Epithelial cell of esophagus (primary cell): ENCODE measurements at regions not wholly inside any gene's neighbourhood (a gene's known extent, or its start where the extent isn't known, plus 50 kb on each side); places are given as distances from the start of the nearest gene placed in this dataset.

Experiments used
- DNase-seq: peaks from one replicate; pipeline ENCODE4 v3.0.0; 2010; ENCODE audit warnings: low read depth
- H3K4me3 ChIP-seq: 2 replicates; pipeline ENCODE4 v1.5.1; 2011; ENCODE audit warnings: mild to moderate bottlenecking, low read length, control low read depth
- TF ChIP-seq, protein P1 (sequence below): IDR thresholded peaks from 2 replicates; pipeline ENCODE4 v1.5.1; 2011; ENCODE audit warnings: low read depth, mild to moderate bottlenecking, low read length, control low read depth, inconsistent platforms; ENCODE audit not compliant: insufficient read depth; ENCODE audit errors: missing control alignments

DNA sequence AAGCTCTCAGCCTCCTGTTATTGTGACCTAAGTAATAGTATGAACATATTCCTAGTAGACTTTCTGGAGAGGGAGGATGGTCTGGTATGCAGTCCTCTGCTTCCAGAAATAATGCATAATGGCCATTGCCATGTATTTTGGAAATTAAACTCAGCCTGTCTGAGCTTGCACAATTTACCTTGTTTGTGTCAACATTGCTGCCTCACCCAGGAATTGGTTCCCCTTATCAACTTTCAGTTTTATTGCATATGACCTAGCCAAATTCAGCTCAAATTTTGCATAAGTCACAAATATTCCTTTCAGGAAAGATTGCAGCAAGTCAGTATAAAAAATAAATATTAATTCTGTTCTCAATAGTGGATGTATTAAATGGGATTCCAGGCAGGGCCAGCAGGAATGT, 101.9 kb upstream of the SLC5A9 start:
- no peak for DNase-seq
- TF ChIP-seq, protein P1, sequence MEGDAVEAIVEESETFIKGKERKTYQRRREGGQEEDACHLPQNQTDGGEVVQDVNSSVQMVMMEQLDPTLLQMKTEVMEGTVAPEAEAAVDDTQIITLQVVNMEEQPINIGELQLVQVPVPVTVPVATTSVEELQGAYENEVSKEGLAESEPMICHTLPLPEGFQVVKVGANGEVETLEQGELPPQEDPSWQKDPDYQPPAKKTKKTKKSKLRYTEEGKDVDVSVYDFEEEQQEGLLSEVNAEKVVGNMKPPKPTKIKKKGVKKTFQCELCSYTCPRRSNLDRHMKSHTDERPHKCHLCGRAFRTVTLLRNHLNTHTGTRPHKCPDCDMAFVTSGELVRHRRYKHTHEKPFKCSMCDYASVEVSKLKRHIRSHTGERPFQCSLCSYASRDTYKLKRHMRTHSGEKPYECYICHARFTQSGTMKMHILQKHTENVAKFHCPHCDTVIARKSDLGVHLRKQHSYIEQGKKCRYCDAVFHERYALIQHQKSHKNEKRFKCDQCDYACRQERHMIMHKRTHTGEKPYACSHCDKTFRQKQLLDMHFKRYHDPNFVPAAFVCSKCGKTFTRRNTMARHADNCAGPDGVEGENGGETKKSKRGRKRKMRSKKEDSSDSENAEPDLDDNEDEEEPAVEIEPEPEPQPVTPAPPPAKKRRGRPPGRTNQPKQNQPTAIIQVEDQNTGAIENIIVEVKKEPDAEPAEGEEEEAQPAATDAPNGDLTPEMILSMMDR, result no peak
- no peak overlapping the region for H3K4me3 ChIP-seq

DNA sequence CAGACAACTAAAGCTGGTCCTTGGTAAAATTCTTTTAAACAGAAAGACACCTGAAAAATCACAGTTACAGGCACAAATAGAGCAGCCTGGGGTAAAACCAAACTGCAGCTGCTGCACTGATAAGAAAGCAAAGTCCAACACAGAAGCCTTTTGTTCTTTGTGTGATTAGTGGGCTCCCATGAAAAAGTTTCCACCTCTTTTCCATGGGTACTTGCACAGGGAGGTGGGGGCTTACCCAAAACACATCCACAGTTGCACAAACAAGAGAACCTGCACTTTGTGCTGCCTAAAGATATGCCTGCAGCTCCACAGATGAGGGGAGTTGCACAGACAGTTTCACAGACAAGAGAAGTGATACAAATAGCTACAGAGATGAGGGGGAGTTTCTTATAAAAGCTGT, 106.7 kb upstream of the SLC5A9 start:
- no peak for DNase-seq
- TF ChIP-seq, protein P1, result no peak

DNA sequence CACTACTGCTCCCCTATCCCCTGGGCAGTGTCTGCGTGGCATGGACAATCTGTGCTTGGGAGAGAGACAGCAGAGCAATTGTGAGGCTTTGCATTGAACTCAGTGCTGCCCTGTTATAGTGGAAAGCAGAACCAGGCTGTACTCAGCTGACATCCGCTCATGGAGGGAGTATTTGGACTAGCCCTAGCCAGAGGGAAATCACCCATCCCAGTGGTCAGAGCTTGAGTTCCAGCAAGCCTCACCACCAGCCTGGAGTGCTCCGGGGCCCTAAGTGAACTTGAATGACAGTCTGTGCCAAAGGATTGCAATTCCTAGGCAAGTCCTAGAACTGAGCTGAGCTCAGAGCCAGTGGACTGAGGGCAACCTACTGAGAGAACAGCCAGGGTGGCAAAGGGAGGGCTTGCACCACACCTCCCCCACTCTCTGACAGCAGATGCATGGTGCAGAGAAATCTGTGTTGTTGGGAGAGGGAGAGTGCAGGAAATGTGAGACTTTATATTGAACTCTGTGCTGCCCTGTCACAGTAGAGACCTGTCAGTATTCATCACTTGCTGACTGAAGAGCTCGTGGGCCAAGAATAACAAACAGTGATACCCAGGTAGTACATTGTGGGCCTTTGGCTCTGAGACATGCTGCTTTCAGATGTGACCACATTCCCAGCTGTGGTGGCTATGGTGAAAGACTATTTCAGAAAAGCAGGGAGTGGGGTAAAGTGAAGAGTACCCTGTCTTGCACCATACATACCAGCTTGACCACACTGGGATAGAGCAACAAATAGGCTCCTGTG, 107.7 kb upstream of the SLC5A9 start:
- TF ChIP-seq, protein P1, result no peak
- no peak for DNase-seq
- no peak overlapping the region for H3K4me3 ChIP-seq

More for the DNA sequence above, 106.7 kb upstream of the SLC5A9 start:
- no peak overlapping the region for H3K4me3 ChIP-seq

- TF ChIP-seq, protein P1, result peak; percentile 92
- DNase-seq, result peak; percentile 65
- no peak overlapping the region for H3K4me3 ChIP-seq
Measured at GRCh38 chr1:48109390-48110013, 112.3 kb upstream of the TRABD2B start.

GRCh38 chr1:48107516-48107915, 110.3 kb upstream of the TRABD2B start:
- DNase-seq, result peak; percentile 17
- TF ChIP-seq, protein P1, result no peak
- no peak overlapping the region for H3K4me3 ChIP-seq

DNA sequence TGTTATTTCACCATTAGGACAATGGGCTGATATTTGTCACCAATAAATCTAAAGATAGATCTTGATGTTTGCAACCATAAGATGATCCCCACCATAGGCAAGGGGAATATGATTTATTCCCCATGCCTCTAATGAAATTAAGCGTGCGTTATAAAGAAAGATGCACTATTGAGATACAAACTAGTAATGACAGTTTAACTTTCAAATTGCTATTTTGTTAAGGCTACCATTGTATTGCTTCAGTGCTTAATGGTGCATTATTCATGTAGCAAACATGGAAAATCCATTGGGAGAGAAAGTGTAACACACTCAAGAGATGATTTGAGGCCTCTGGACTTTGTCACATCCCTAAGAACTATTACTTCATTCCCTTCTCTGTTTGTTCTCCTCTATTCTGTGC, 108.9 kb upstream of the TRABD2B start:
- DNase-seq, result no peak
- H3K4me3 ChIP-seq, result no peak overlapping the region
- TF ChIP-seq, protein P1, result no peak
